SK-N-SH treated with all-trans-retinoic acid at 6 μM for 48 hours (cell line): ENCODE measurements at regions not wholly inside any gene's neighbourhood (a gene's known extent, or its start where the extent isn't known, plus 50 kb on each side); places are given as distances from the start of the nearest gene placed in this dataset.

ENCODE experiments used
- ATAC-seq: fragments of 200-7000 bp; cut with Tn5 transposase; 3 replicates; pipeline ENCODE4 v1.9.1; 2020; ENCODE audit warnings: mild to moderate bottlenecking, moderate library complexity
- ARNTL ChIP-seq: fragments of 450-650 bp; formaldehyde crosslinking; IDR thresholded peaks from 2 replicates; pipeline ENCODE4 v1.5.0; 2020; ENCODE audit warnings: low read depth, mild to moderate bottlenecking, moderate library complexity, borderline replicate concordance
- BACH2 ChIP-seq: fragments of 250-450 bp; sonication (Bioruptor Pico); IDR thresholded peaks from 2 replicates; pipeline ENCODE4 v1.9.0; 2021; ENCODE audit warnings: mild to moderate bottlenecking, borderline replicate concordance
- CREB5 ChIP-seq: fragments of 250-450 bp; sonication (Bioruptor Pico); IDR thresholded peaks from 2 replicates; pipeline ENCODE4 v1.5.1; 2020; ENCODE audit warnings: low read depth, mild to moderate bottlenecking, moderate library complexity
- CSDC2 ChIP-seq: fragments of 250-450 bp; sonication (Bioruptor Pico); IDR thresholded peaks from 2 replicates; pipeline ENCODE4 v1.5.0; 2020; ENCODE audit warnings: mild to moderate bottlenecking, moderate library complexity
- CSRNP3 ChIP-seq: fragments of 250-450 bp; sonication (Bioruptor Pico); IDR thresholded peaks from 2 replicates; pipeline ENCODE4 v1.5.1; 2021; ENCODE audit warnings: mild to moderate bottlenecking, moderate library complexity
- ESRRG ChIP-seq: fragments of 250-450 bp; sonication (Bioruptor Pico); IDR thresholded peaks from 2 replicates; pipeline ENCODE4 v1.6.1; 2021; ENCODE audit warnings: mild to moderate bottlenecking
- GLIS3 ChIP-seq: fragments of 250-450 bp; sonication (Bioruptor Pico); IDR thresholded peaks from 2 replicates; pipeline ENCODE4 v1.5.0; 2020; ENCODE audit warnings: mild to moderate bottlenecking, moderate library complexity
- OSR1 ChIP-seq: fragments of 250-450 bp; sonication (Bioruptor Pico); IDR thresholded peaks from 2 replicates; pipeline ENCODE4 v1.8.0; 2022; ENCODE audit warnings: moderate library complexity, mild to moderate bottlenecking, inconsistent platforms
- PATZ1 ChIP-seq: fragments of 250-450 bp; sonication (Bioruptor Pico); IDR thresholded peaks from 2 replicates; pipeline ENCODE4 v1.8.0; 2020; ENCODE audit warnings: mild to moderate bottlenecking, moderate library complexity, borderline replicate concordance
- POU6F1 ChIP-seq: fragments of 250-450 bp; sonication (Bioruptor Pico); IDR thresholded peaks from 2 replicates; pipeline ENCODE4 v1.8.0; 2021; ENCODE audit warnings: low read depth, mild to moderate bottlenecking, moderate library complexity, borderline replicate concordance
- PPARA ChIP-seq: fragments of 250-450 bp; sonication (Bioruptor Pico); IDR thresholded peaks from 2 replicates; pipeline ENCODE4 v1.5.0; 2020; ENCODE audit warnings: mild to moderate bottlenecking, borderline replicate concordance
- RARB ChIP-seq: fragments of 250-450 bp; sonication (Bioruptor Pico); IDR thresholded peaks from 2 replicates; pipeline ENCODE4 v1.8.0; 2021; ENCODE audit warnings: mild to moderate bottlenecking, moderate library complexity
- SNAI2 ChIP-seq: fragments of 250-450 bp; sonication (Bioruptor Pico); IDR thresholded peaks from 2 replicates; pipeline ENCODE4 v1.5.0; 2020; ENCODE audit warnings: mild to moderate bottlenecking, moderate library complexity
- TCF4 ChIP-seq: fragments of 250-450 bp; sonication (Bioruptor Pico); IDR thresholded peaks from 2 replicates; pipeline ENCODE4 v1.8.0; 2021; ENCODE audit warnings: mild to moderate bottlenecking, moderate library complexity, borderline replicate concordance
- TOX ChIP-seq: fragments of 250-450 bp; sonication (Bioruptor Pico); IDR thresholded peaks from 2 replicates; pipeline ENCODE4 v1.8.0; 2021; ENCODE audit warnings: mild to moderate bottlenecking, moderate library complexity, borderline replicate concordance
- TSHZ2 ChIP-seq: fragments of 250-450 bp; sonication (Bioruptor Pico); IDR thresholded peaks from 2 replicates; pipeline ENCODE4 v1.5.0; 2020; ENCODE audit warnings: mild to moderate bottlenecking, moderate library complexity
- ZC3H10 ChIP-seq: fragments of 250-450 bp; sonication (Bioruptor Pico); IDR thresholded peaks from 2 replicates; pipeline ENCODE4 v1.5.1; 2021; ENCODE audit warnings: mild to moderate bottlenecking, moderate library complexity
- ZFP3 ChIP-seq: fragments of 250-450 bp; sonication (Bioruptor Pico); IDR thresholded peaks from 2 replicates; pipeline ENCODE4 v1.5.0; 2020; ENCODE audit warnings: mild to moderate bottlenecking, moderate library complexity
- ZFP30 ChIP-seq: fragments of 450-650 bp; formaldehyde crosslinking; IDR thresholded peaks from 2 replicates; pipeline ENCODE4 v1.5.0; 2022; ENCODE audit warnings: mild to moderate bottlenecking, moderate library complexity
- ZNF8 ChIP-seq: fragments of 450-650 bp; formaldehyde crosslinking; IDR thresholded peaks from 2 replicates; pipeline ENCODE4 v1.5.0; 2020; ENCODE audit warnings: mild to moderate bottlenecking, moderate library complexity

- no peak for ATAC-seq
- TF ChIP-seq ZFP3 (CRISPR knock-in tag): no peak
- TF ChIP-seq ZFP30 (CRISPR knock-in tag): no peak
- no peak for TF ChIP-seq OSR1 (CRISPR knock-in tag)
- no peak for TF ChIP-seq TCF4 (CRISPR knock-in tag)
- no peak for TF ChIP-seq SNAI2 (CRISPR knock-in tag)
- no peak for TF ChIP-seq PATZ1 (CRISPR knock-in tag)
- TF ChIP-seq CREB5: no peak
- no peak for TF ChIP-seq ARNTL (CRISPR knock-in tag)
- TF ChIP-seq ZNF8 (CRISPR knock-in tag): no peak
- no peak for TF ChIP-seq CSDC2
- no peak for TF ChIP-seq TSHZ2 (CRISPR knock-in tag)
- TF ChIP-seq CSRNP3 (CRISPR knock-in tag): no peak
- no peak for TF ChIP-seq GLIS3 (CRISPR knock-in tag)
- TF ChIP-seq ZC3H10: no peak
These were observed 139.9 kb downstream of the C11orf91 start for GRCh38 chr11:33560729-33561128.

GRCh38 chr11:33559567-33559966, 141.1 kb downstream of the C11orf91 start:
- TF ChIP-seq PATZ1 (CRISPR knock-in tag) (no peak), ZC3H10 (no peak), ESRRG (CRISPR knock-in tag) (no peak), POU6F1 (CRISPR knock-in tag) (no peak), PPARA (CRISPR knock-in tag) (no peak), ZFP3 (CRISPR knock-in tag) (no peak), SNAI2 (CRISPR knock-in tag) (no peak), TOX (CRISPR knock-in tag) (no peak), TSHZ2 (CRISPR knock-in tag) (no peak), GLIS3 (CRISPR knock-in tag) (no peak), ZNF8 (CRISPR knock-in tag) (no peak), CSDC2 (no peak), RARB (no peak), CSRNP3 (CRISPR knock-in tag) (no peak), ARNTL (CRISPR knock-in tag) (no peak), TCF4 (CRISPR knock-in tag) (no peak), BACH2 (CRISPR knock-in tag) (no peak)
- TF ChIP-seq, all 23 proteins: peak for 0
- no peak for ATAC-seq
